ENCODE measurements at regions not wholly inside any gene's neighbourhood (a gene's known extent, or its start where the extent isn't known, plus 50 kb on each side); places are given as distances from the start of the nearest gene placed in this dataset.
"Not testable (repeated sequence)": the region's sequence is repeated elsewhere in the genome, so short reads cannot be mapped to it uniquely, and the experiment has no call there.

DNA sequence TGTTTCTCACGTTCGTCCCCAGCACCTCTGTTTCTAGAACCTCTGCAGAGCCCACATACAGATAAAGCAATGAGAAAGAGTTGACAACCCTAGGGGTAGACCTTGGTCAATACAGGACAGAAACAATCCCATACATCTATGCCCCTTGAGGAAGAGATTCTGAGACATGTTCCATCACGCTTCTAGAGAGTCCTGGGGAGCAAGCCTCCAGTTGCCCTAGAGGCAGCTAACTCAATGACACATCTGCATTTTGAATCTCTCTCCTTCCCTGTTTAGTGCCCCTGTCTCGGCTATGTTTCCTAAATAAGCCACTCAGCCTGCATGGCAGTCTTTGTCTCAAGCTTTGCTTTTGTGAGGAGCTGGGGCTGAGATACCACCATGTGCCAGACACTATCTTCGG, 435.3 kb downstream of the CD83 start:
- no peak for DNase-seq
- Mint-ChIP-seq H3K4me1 (no peaks in the 10 kb centered on the region), H3K36me3 (no peaks in the 10 kb centered on the region), H3K27me3 (no peaks in the 10 kb centered on the region), H3K9me3 (no peaks in the 10 kb centered on the region), H3K27ac (no peak overlapping the region), H3K4me3 (no peak overlapping the region)
- CTCF ChIA-PET, result no interaction called here

DNA sequence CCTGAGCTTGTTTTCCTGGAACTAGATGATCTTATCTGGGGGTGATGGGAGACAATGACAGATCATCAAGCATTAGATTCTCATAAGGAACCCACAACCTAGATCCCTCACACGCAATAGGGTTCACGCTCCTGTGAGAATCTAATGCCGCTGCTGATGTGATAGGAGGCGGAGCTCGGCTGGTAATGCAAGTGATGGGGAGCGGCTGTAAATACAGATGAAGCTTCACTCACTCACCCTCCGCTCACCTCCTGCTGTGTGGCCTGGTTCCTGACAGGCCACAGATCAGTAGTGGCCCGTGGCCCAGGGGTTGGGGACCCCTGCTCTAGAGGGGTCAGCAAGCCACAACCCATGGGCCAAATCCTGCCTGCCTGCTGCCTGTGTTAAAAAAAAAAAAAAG, 435.9 kb downstream of the CD83 start:
- CTCF ChIA-PET, result no interaction called here
- no peak overlapping the region for H3K27ac Mint-ChIP-seq
- H3K4me1 Mint-ChIP-seq, result no peaks in the 10 kb centered on the region
- H3K4me3 Mint-ChIP-seq, result no peak overlapping the region
- H3K9me3 Mint-ChIP-seq, result no peaks in the 10 kb centered on the region
- H3K36me3 Mint-ChIP-seq, result no peaks in the 10 kb centered on the region
- no peak for DNase-seq
- no peaks in the 10 kb centered on the region for H3K27me3 Mint-ChIP-seq

DNA sequence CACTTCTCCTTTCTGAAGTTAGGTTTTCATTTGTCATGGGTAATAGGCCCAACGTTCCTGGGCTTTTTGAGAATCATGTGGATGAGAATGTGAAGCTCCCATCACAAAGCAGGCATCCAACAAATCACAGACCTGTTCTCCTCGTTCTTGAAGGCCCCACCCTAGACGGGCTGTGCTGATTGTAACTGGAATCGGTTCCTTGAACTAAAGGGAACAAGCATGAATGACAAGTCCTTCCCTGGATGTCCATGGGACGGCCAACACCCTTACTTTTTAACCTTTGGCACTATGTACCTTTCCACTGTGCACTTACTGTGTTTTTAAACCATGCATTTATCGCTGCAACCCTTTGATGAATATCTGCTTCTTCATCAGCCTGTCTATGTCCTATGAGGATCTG, 438.2 kb downstream of the CD83 start:
- CTCF ChIA-PET, result no interaction called here
- Mint-ChIP-seq H3K4me3 (no peak overlapping the region), H3K4me1 (no peaks in the 10 kb centered on the region), H3K27me3 (no peaks in the 10 kb centered on the region), H3K9me3 (peaks cover 4% of the 10 kb centered on the region), H3K36me3 (no peaks in the 10 kb centered on the region), H3K27ac (no peak overlapping the region)
- DNase-seq, result no peak

DNA sequence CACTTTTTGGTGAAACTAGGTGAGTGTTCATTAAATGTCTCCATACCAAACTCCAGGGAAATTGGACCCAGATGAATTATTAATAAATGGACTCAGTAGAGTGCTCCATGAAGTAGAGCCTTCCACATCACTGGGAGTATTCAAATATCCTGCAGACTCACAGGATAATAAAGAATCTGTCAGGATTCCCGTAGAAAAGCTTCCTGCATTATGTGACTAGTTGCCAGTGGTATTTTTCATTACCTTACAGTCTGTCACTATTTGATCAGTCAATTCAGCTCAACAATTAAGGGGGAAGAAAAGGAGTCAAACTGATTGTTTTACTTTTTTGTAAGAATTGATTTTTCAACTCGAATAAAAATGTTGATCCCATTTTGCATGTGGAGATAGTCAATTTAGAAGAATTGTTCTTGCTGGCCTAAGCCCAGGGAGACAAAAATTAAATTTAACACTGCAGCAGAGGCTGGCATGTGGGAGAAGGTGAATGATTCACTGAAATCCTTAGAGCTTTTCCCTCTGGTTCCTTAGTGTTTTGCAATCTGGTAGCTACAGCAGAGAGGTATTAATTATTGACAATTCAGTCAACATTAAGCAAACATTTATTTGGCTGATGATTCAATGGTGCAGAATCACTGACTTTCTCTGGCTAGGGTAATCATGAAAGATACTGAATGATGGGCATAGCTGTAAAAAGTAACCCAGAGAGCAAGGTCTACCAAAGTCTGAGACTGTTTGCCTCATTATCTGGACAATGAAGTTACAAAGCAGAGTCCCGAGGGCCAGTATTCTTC, 442.4 kb downstream of the CD83 start:
- Mint-ChIP-seq H3K36me3 (no peaks in the 10 kb centered on the region), H3K4me3 (no peak overlapping the region), H3K9me3 (peaks cover 8% of the 10 kb centered on the region), H3K27me3 (no peaks in the 10 kb centered on the region), H3K27ac (no peak overlapping the region), H3K4me1 (no peaks in the 10 kb centered on the region)
- CTCF ChIA-PET, result no interaction called here
- DNase-seq, result no peak

DNA sequence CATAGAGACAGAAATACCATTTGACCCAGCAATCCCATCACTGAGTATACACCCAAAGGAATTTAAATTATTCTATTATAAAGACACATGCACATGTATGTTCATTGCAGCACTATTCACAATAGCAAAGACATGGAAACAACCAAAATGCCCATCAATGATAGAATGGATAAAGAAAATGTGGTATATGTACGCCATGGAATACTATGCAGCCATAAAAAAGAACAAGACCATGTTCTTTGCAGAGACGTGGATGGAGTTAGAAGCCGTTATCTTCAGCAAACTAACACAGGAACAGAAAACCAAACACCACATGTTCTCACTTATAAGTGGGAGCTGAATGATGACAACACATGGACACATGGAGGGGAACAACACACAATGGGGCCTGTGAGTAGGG, 444.0 kb downstream of the CD83 start:
- H3K27me3 Mint-ChIP-seq, DNase-seq, H3K4me1 Mint-ChIP-seq, H3K36me3 Mint-ChIP-seq, H3K4me3 Mint-ChIP-seq, H3K27ac Mint-ChIP-seq, CTCF ChIA-PET, H3K9me3 Mint-ChIP-seq: not testable (repeated sequence)

DNA sequence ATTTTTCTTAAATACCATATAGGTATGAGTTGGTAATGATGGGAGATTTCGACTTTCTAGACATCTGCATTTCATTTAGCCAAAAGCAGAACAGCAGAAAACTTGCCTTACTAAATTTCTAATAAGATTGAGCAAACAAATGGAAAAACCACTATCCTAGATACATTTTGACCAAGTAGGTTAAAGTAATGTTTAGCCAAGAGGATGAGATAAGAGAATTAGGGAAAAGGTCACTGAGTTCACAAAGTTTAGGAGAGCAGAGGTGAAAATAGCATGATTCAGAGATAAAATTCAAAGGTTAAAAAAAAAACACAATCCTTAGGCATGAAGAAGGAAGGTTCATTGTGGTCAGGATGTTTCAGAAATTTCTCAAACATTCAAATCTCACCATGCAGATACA, 450.3 kb downstream of the CD83 start:
- no peak overlapping the region for H3K27ac Mint-ChIP-seq
- no peak overlapping the region for H3K4me3 Mint-ChIP-seq
- CTCF ChIA-PET, result no interaction called here
- DNase-seq, result no peak
- peaks cover 3% of the 10 kb centered on the region for H3K9me3 Mint-ChIP-seq
- H3K4me1 Mint-ChIP-seq, result no peaks in the 10 kb centered on the region
- no peaks in the 10 kb centered on the region for H3K36me3 Mint-ChIP-seq
- peaks cover 8% of the 10 kb centered on the region for H3K27me3 Mint-ChIP-seq

DNA sequence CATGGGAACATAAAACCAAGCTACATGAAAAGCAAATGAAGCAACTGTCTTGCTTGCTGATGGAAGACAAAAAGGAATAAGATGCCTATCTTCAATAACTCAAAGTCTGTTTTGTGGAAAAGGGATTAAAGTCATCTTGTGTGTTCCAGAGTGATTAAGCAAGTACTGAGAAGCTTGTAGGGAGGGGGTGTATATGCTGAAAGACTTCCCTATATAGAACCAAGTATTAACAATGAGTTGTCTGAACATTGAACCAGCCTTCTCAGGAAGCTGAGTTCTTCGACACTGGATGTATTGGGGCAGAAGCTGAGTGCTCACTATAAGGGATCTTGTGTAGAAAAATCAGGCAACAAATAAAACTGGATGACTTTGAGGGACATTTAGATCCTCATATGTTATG, 451.8 kb downstream of the CD83 start:
- CTCF ChIA-PET, result interaction anchor here (1.0 kb wide), 1 partner anchor 9 kb away, joined by 3 read pairs; no protein-coding TSS in a partner anchor
- Mint-ChIP-seq H3K27me3 (peaks cover 8% of the 10 kb centered on the region), H3K9me3 (peaks cover 3% of the 10 kb centered on the region), H3K4me3 (no peak overlapping the region), H3K36me3 (no peaks in the 10 kb centered on the region), H3K27ac (no peak overlapping the region), H3K4me1 (no peaks in the 10 kb centered on the region)
- no peak for DNase-seq

DNA sequence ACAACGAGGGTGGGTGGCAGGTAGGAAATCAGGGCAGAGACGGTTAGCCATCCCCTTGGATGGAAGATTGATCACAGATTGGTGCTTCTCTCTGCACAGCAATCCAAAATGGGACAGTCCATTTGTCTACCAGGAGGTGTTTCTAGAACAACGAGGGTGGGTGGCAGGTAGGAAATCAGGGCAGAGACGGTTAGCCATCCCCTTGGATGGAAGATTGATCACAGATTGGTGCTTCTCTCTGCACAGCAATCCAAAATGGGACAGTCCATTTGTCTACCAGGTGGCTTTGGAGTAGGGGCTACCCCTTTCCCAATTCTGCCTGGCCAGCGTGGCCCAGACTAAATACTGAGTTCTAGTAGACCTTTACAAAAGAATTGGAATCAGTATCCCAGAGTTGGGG, 452.3 kb downstream of the CD83 start:
- not testable (repeated sequence) for H3K27me3 Mint-ChIP-seq, H3K4me1 Mint-ChIP-seq, H3K9me3 Mint-ChIP-seq, H3K27ac Mint-ChIP-seq, H3K36me3 Mint-ChIP-seq, DNase-seq, H3K4me3 Mint-ChIP-seq
- CTCF ChIA-PET, result interaction anchor here (1.0 kb wide), 1 partner anchor 8 kb away, joined by 3 read pairs; no protein-coding TSS in a partner anchor

DNA sequence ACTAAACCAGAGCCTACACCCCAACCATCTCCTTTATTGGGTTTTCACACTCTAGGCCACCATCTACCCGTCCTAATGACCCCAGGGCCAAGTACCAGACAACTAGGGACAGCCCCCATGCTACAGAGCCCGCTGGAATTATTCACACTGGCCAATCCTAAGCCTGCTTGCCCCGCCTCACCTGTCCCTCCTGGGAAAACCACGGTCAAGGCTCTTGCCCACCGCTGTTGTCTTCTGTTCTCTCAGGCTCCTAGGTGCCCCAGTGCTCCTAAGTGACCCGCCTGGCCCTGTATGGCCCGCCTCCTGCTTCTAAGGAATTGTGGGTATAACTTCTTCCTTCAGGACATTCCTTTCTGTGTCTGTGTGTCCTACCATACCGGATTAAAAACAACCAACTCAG, 453.4 kb downstream of the CD83 start:
- CTCF ChIA-PET, result no interaction called here
- Mint-ChIP-seq H3K4me3 (no peak overlapping the region), H3K9me3 (peaks cover 3% of the 10 kb centered on the region), H3K27me3 (peaks cover 8% of the 10 kb centered on the region), H3K36me3 (no peaks in the 10 kb centered on the region), H3K4me1 (no peaks in the 10 kb centered on the region), H3K27ac (no peak overlapping the region)
- DNase-seq, result no peak

DNA sequence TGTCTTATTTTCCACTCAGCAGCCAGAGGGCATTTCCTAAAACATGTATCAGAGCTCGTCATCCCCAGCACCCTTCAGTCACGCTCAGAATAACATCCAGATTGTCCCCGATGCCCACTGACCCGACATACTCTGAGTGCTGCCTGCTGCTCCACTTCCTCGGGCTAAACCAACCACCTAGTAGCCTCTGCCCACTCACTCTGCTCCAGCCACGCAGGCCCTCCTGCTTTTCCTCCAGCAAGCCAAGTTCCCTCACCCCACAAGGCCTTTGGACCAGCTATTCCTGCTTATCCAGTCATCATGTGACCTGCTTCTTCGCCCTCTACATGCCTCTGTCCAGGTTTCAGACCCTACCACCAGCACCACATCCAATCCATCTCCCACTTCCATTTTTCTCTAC, 454.2 kb downstream of the CD83 start:
- Mint-ChIP-seq H3K27me3 (peaks cover 8% of the 10 kb centered on the region), H3K27ac (no peak overlapping the region), H3K36me3 (no peaks in the 10 kb centered on the region), H3K4me3 (no peak overlapping the region), H3K9me3 (peaks cover 5% of the 10 kb centered on the region), H3K4me1 (no peaks in the 10 kb centered on the region)
- CTCF ChIA-PET, result no interaction called here
- DNase-seq, result no peak

DNA sequence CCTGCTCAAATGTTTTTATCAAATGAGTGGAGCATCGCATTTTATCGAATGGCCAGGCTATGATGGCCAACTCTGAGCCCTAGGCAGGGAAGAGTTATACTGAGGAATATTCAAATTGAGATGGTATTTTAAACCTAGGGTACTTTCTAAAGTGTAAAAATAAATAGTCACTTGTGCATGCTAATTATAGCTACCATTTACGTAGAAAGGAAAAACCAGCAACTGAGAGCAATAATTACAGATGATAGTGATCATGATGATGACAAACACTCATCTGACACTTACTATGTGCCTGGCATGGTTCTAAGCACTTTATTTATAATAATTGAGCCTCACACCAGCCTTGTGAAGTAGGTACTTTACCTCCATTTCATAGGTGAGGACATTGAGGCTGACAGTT, 455.7 kb downstream of the CD83 start:
- Mint-ChIP-seq H3K4me1 (no peaks in the 10 kb centered on the region), H3K27ac (no peak overlapping the region), H3K27me3 (peaks cover 4% of the 10 kb centered on the region), H3K9me3 (peaks cover 5% of the 10 kb centered on the region), H3K4me3 (no peak overlapping the region), H3K36me3 (no peaks in the 10 kb centered on the region)
- no peak for DNase-seq
- CTCF ChIA-PET, result no interaction called here

DNA sequence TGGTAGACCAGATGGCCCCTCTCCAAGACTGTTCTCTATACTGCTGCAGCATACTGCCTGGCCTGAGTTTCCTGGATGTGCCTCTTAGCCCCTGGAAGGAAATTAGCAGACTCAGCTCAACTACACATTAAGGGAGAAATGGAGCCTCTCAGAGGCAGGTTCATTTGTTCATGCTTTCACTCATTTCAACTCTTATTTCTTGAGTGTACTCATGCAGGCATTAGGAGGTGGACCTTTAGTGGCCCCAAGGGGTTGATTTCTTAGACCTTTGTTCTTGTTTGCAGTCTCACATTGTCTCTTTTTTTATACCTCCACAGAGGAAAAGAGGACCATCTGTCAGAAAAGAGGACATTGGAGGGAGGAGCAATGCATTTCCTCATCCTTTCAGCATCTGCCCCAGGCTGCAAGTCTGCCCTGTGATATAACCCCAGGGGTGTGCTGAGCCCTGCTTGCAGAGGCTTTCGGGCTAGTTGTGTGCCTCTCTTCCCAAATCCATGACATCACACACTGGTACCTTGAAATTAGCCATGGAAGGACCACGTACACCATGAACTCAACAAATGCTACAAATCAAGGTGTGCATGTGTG, 456.2 kb downstream of the CD83 start:
- CTCF ChIA-PET, result no interaction called here
- Mint-ChIP-seq H3K36me3 (no peaks in the 10 kb centered on the region), H3K4me1 (no peaks in the 10 kb centered on the region), H3K9me3 (peaks cover 5% of the 10 kb centered on the region), H3K27me3 (peaks cover 4% of the 10 kb centered on the region), H3K27ac (no peak overlapping the region), H3K4me3 (no peak overlapping the region)
- no peak for DNase-seq

DNA sequence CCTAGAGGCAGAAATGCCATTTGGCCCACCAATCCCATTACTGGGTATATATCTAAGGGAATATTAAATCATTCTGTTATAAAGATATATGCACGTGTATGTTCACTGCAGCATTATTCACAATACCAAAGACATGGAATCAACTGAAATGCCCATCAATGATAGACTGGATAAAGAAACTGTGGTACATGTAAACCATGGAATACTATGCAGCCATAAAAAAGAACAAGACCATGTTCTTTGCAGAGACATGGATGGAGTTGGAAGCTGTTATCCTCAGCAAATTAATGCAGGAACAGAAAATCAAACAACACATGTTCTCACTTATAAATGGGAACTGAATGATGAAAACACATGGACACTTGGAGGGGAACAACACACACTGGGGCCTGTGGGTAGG, 458.4 kb downstream of the CD83 start:
- Mint-ChIP-seq H3K9me3 (peaks cover 8% of the 10 kb centered on the region), H3K4me3 (no peak overlapping the region), H3K27me3 (no peaks in the 10 kb centered on the region), H3K36me3 (no peaks in the 10 kb centered on the region), H3K27ac (no peak overlapping the region), H3K4me1 (no peaks in the 10 kb centered on the region)
- CTCF ChIA-PET, result no interaction called here
- DNase-seq, result no peak

DNA sequence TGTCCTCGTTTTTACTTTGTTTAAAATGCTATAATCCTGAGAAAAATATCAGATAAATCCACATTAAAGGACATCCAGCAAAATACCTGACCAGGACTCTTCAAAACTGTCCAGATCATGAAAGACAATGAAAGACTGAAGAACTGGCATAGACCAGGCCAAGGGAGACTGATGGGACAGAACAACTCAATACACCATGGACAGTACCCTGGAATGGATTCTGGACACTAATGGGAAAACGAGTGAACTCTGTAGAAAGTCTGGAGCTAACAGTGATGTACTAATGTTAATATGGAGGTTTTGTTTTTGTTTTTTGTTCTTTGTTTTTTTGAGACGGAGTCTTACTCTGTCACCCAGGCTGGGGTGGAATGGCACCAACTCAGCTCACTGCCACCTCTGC, 461.4 kb downstream of the CD83 start:
- Mint-ChIP-seq H3K36me3 (no peaks in the 10 kb centered on the region), H3K27ac (no peak overlapping the region), H3K9me3 (peaks cover 5% of the 10 kb centered on the region), H3K4me1 (no peaks in the 10 kb centered on the region), H3K4me3 (no peak overlapping the region), H3K27me3 (no peaks in the 10 kb centered on the region)
- CTCF ChIA-PET, result no interaction called here
- DNase-seq, result no peak

DNA sequence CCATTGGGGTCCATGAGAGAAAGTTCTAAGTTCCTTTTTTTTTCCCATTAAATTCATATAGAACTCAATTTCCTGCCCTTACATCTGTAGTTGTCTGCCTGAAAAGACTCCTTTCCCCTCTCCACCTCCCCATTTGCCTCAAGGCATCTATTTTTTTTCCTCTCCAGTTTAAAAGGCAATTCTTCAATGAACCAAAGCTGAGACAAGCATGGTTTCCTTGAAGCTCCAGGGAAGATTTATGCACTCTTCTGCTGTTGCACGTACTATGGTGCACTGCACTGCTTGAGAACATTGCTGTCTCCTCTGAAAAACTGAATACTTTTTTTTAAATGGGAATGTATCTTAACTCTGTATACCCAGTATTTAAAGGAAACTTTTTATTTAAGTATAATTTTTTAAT, 465.2 kb downstream of the CD83 start:
- H3K4me3 Mint-ChIP-seq, result no peak overlapping the region
- H3K27me3 Mint-ChIP-seq, result no peaks in the 10 kb centered on the region
- no peak for DNase-seq
- CTCF ChIA-PET, result interaction anchor here (0.6 kb wide), 1 partner anchor 10 kb away, joined by 3 read pairs; no protein-coding TSS in a partner anchor
- peaks cover 4% of the 10 kb centered on the region for H3K9me3 Mint-ChIP-seq
- H3K4me1 Mint-ChIP-seq, result no peaks in the 10 kb centered on the region
- no peak overlapping the region for H3K27ac Mint-ChIP-seq
- no peaks in the 10 kb centered on the region for H3K36me3 Mint-ChIP-seq

All from activated naive CD4-positive, alpha-beta T cell treated with anti-CD3 and anti-CD28 coated beads, Interleukin-2, amount 10 ng/mL, durations not matched to agents 7 days and 5 days (primary cell).